ENCODE measurements at regions not wholly inside any gene's neighbourhood (a gene's known extent, or its start where the extent isn't known, plus 50 kb on each side); places are given as distances from the start of the nearest gene placed in this dataset.

- ATAC-seq (ENCODE audit: insufficient read depth, low FRiP score) (no peak), DNase-seq (no peak)
- no peaks in the 10 kb centered on the region for H3K27me3 ChIP-seq (ENCODE audit: control insufficient read depth in 3 of 3, insufficient read depth in 3 of 3, low read length in 2 of 3)
- H3K9me3 ChIP-seq (ENCODE audit: control insufficient read depth in 4 of 4, insufficient read depth in 3 of 4, low read length in 3 of 4), result no peaks in the 10 kb centered on the region
- H3K4me3 ChIP-seq, result no peak overlapping the region
- WGBS, 2 donors, result 96 to 100% methylated on average over 1 of the region's 1 CpG
- peaks cover 0 to 7% (median 4%) of the 10 kb centered on the region in 5 donors for H3K4me1 ChIP-seq (ENCODE audit: control insufficient read depth in 5 of 5, insufficient read depth in 5 of 5, low read length in 5 of 5)
- no peak for TF ChIP-seq CTCF (IDR thresholded peaks at IDR 0.05; ENCODE audit: control extremely low read depth, extremely low read depth)
- no peak overlapping the region for H3K9ac ChIP-seq (ENCODE audit: insufficient read depth in 1 of 2, low read length in 2 of 2)
- H3K27ac ChIP-seq (ENCODE audit: low read depth in 1 of 2, low read length in 1 of 2), result no peak overlapping the region
- H3K36me3 ChIP-seq (ENCODE audit: control insufficient read depth in 4 of 4, insufficient read depth in 4 of 4, low read length in 4 of 4), result no peaks in the 10 kb centered on the region
Measured at GRCh38 chr9:87378676-87379075, 119.0 kb upstream of the DAPK1 start.

GRCh38 chr9:87379300-87379699, 118.4 kb upstream of the DAPK1 start:
- 75 to 77% methylated on average over 6 of the region's 6 CpGs for WGBS, 2 donors
- peaks cover 0 to 7% (median 4%) of the 10 kb centered on the region in 5 donors for H3K4me1 ChIP-seq (ENCODE audit: control insufficient read depth in 5 of 5, insufficient read depth in 5 of 5, low read length in 5 of 5)
- no peak overlapping the region for H3K27ac ChIP-seq (ENCODE audit: low read depth in 1 of 2, low read length in 1 of 2)
- no peak overlapping the region for H3K4me3 ChIP-seq
- no peaks in the 10 kb centered on the region for H3K36me3 ChIP-seq (ENCODE audit: control insufficient read depth in 4 of 4, insufficient read depth in 4 of 4, low read length in 4 of 4)
- H3K9me3 ChIP-seq (ENCODE audit: control insufficient read depth in 4 of 4, insufficient read depth in 3 of 4, low read length in 3 of 4), result no peaks in the 10 kb centered on the region
- no peak for TF ChIP-seq CTCF (IDR thresholded peaks at IDR 0.05; ENCODE audit: control extremely low read depth, extremely low read depth)
- H3K9ac ChIP-seq (ENCODE audit: insufficient read depth in 1 of 2, low read length in 2 of 2), result no peak overlapping the region
- DNase-seq (no peak), ATAC-seq (ENCODE audit: insufficient read depth, low FRiP score) (no peak)
- H3K27me3 ChIP-seq (ENCODE audit: control insufficient read depth in 3 of 3, insufficient read depth in 3 of 3, low read length in 2 of 3), result no peaks in the 10 kb centered on the region

- H3K4me1 ChIP-seq (ENCODE audit: control insufficient read depth in 5 of 5, insufficient read depth in 5 of 5, low read length in 5 of 5), result peaks cover 0 to 7% (median 4%) of the 10 kb centered on the region in 5 donors
- H3K9me3 ChIP-seq (ENCODE audit: control insufficient read depth in 4 of 4, insufficient read depth in 3 of 4, low read length in 3 of 4), result no peaks in the 10 kb centered on the region
- H3K27me3 ChIP-seq (ENCODE audit: control insufficient read depth in 3 of 3, insufficient read depth in 3 of 3, low read length in 2 of 3), result no peaks in the 10 kb centered on the region
- H3K4me3 ChIP-seq, result no peak overlapping the region
- DNase-seq, result peak in 2 of 3 donors; percentile 67 to 81
- ATAC-seq (ENCODE audit: insufficient read depth, low FRiP score), result no peak
- 71 to 85% methylated on average over 4 of the region's 4 CpGs for WGBS, 2 donors
- TF ChIP-seq CTCF (IDR thresholded peaks at IDR 0.05; ENCODE audit: control extremely low read depth, extremely low read depth), result no peak
- H3K27ac ChIP-seq (ENCODE audit: low read depth in 1 of 2, low read length in 1 of 2), result peak overlapping the region in 1 of 2 donors; percentile 50
- no peaks in the 10 kb centered on the region for H3K36me3 ChIP-seq (ENCODE audit: control insufficient read depth in 4 of 4, insufficient read depth in 4 of 4, low read length in 4 of 4)
- H3K9ac ChIP-seq (ENCODE audit: insufficient read depth in 1 of 2, low read length in 2 of 2), result no peak overlapping the region
Measured at GRCh38 chr9:87381050-87381711, 116.5 kb upstream of the DAPK1 start.

GRCh38 chr9:87381746-87382145, 115.9 kb upstream of the DAPK1 start:
- no peak for TF ChIP-seq CTCF (IDR thresholded peaks at IDR 0.05; ENCODE audit: control extremely low read depth, extremely low read depth)
- ATAC-seq (ENCODE audit: insufficient read depth, low FRiP score), result no peak
- Histone ChIP-seq H3K36me3 (ENCODE audit: control insufficient read depth in 4 of 4, insufficient read depth in 4 of 4, low read length in 4 of 4) (no peaks in the 10 kb centered on the region), H3K9me3 (ENCODE audit: control insufficient read depth in 4 of 4, insufficient read depth in 3 of 4, low read length in 3 of 4) (peaks cover 0 to 2% (median 0%) of the 10 kb centered on the region in 4 donors), H3K4me1 (ENCODE audit: control insufficient read depth in 5 of 5, insufficient read depth in 5 of 5, low read length in 5 of 5) (peaks cover 0 to 7% (median 4%) of the 10 kb centered on the region in 5 donors), H3K4me3 (no peak overlapping the region), H3K9ac (ENCODE audit: insufficient read depth in 1 of 2, low read length in 2 of 2) (no peak overlapping the region), H3K27me3 (ENCODE audit: control insufficient read depth in 3 of 3, insufficient read depth in 3 of 3, low read length in 2 of 3) (no peaks in the 10 kb centered on the region), H3K27ac (ENCODE audit: low read depth in 1 of 2, low read length in 1 of 2) (peak overlapping the region in 1 of 2 donors; percentile 50)
- no peak for DNase-seq
- WGBS, 2 donors, result 55 to 77% methylated on average over 4 of the region's 4 CpGs

Measured in lung (tissue), 11 donors.